ENCODE measurements at regions not wholly inside any gene's neighbourhood (a gene's known extent, or its start where the extent isn't known, plus 50 kb on each side); places are given as distances from the start of the nearest gene placed in this dataset.

GRCh38 chr1:118390955-118391354 is 205.9 kb upstream of the SPAG17 start:
- Histone ChIP-seq H3K27ac (ENCODE audit: extremely low read length, insufficient read depth, low read length) (no peak overlapping the region), H3K9me3 (ENCODE audit: low read length) (no peaks in the 10 kb centered on the region), H3K9ac (ENCODE audit: insufficient read depth, low read depth, low read length) (no peak overlapping the region), H3K4me1 (ENCODE audit: insufficient read depth, low read length) (no peaks in the 10 kb centered on the region), H3K79me2 (ENCODE audit: insufficient read depth, low read length) (no peaks in the 10 kb centered on the region), H3K4me2 (ENCODE audit: low read depth, low read length) (no peak overlapping the region), H3K36me3 (replicated peaks in 1 of 2; ENCODE audit: control insufficient read depth in 1 of 2, insufficient read depth in 2 of 2, low read length in 2 of 2) (no peaks in the 10 kb centered on the region), H3K4me3 (replicated peaks in 1 of 3; ENCODE audit: insufficient read depth in 1 of 3, low read depth in 2 of 3, low read length in 3 of 3) (no peak overlapping the region), H2AFZ (ENCODE audit: low read length) (no peak overlapping the region), H3K27me3 (ENCODE audit: control insufficient read depth in 1 of 2, insufficient read depth in 2 of 2, low read length in 2 of 2) (no peaks in the 10 kb centered on the region), H4K20me1 (ENCODE audit: insufficient read depth, low read length) (no peaks in the 10 kb centered on the region)
- no TSS peak for BruUV-seq (replicated peaks)
- TF ChIP-seq HNRNPUL1 (IDR thresholded peaks at IDR 0.05; ENCODE audit: low read depth, low read length) (no peak), REL (CRISPR knock-in tag; conservative IDR thresholded peaks at IDR 0.05) (no peak), ZNF567 (CRISPR knock-in tag; IDR thresholded peaks at IDR 0.05; ENCODE audit: borderline replicate concordance) (no peak), ZBTB14 (CRISPR knock-in tag; IDR thresholded peaks at IDR 0.05) (no peak), FOXO1 (CRISPR knock-in tag; IDR thresholded peaks at IDR 0.05) (no peak), ZNF552 (CRISPR knock-in tag; IDR thresholded peaks at IDR 0.05; ENCODE audit: borderline replicate concordance) (no peak), ATF6 (CRISPR knock-in tag; conservative IDR thresholded peaks at IDR 0.05) (no peak), SIX4 (CRISPR knock-in tag; IDR thresholded peaks at IDR 0.05) (no peak), ZFP41 (CRISPR knock-in tag; IDR thresholded peaks at IDR 0.05; ENCODE audit: borderline replicate concordance) (no peak), ZMYM3 (CRISPR knock-in tag; IDR thresholded peaks at IDR 0.05) (no peak), GATAD2A (CRISPR knock-in tag; IDR thresholded peaks at IDR 0.05) (no peak)
- POLR2A ChIA-PET: no interaction called here
- DNase-seq (ENCODE audit: low spot score): no peak
- in situ Hi-C loops (cut with HindIII; ENCODE audit: extremely low pct_ligation_motif_present, low pct_unique_long_range_greater_than_20kb) (no loop called here), intact Hi-C loops (cut with micrococcal nuclease; ENCODE audit: unreplicated experiment) (no loop called here)
- CTCF ChIA-PET (ENCODE audit: low intra/inter-chr PET ratio, low total read pairs): no interaction called here
- no peak for FAIRE-seq
- no peak for ATAC-seq
- WGBS (ENCODE audit: low lambda C conversion rate): 100% methylated on average over 1 of the region's 1 CpG
